Astrocyte (in vitro differentiated cells and primary cell): ENCODE measurements at regions not wholly inside any gene's neighbourhood (a gene's known extent, or its start where the extent isn't known, plus 50 kb on each side); places are given as distances from the start of the nearest gene placed in this dataset.
A peak's percentile ranks its signal among the peaks of the same experiment; 100 is the strongest.

Experiments
- DNase-seq: peaks from one replicate; pipeline ENCODE4 v3.0.0-alpha.2; 2010; ENCODE audit warnings: low read depth
- FAIRE-seq: peaks from 2 replicates; lab custom pipeline; 2011; peaks lifted over from hg19 to GRCh38; lab: Jason Lieb, UNC
- H2AFZ ChIP-seq: 2 replicates; pipeline ENCODE4 v1.6.0; 2012; ENCODE audit warnings: low read depth, low read length, inconsistent platforms
- H3K27ac ChIP-seq: 2 replicates; pipeline ENCODE4 v1.5.1; 2011; ENCODE audit warnings: low read depth, low read length, inconsistent platforms
- H3K27me3 ChIP-seq: 2 replicates; pipeline ENCODE4 v1.6.0; 2011; ENCODE audit warnings: low read length, inconsistent platforms; ENCODE audit not compliant: insufficient read depth
- H3K36me3 ChIP-seq: 2 replicates; pipeline ENCODE4 v1.5.1; 2011; ENCODE audit warnings: low read length, inconsistent platforms; ENCODE audit not compliant: insufficient read depth
- H3K4me1 ChIP-seq: 2 replicates; pipeline ENCODE4 v1.5.1; 2011; ENCODE audit warnings: low read length, inconsistent platforms; ENCODE audit not compliant: insufficient read depth
- H3K4me2 ChIP-seq: 2 replicates; pipeline ENCODE4 v1.6.0; 2012; ENCODE audit warnings: low read length, inconsistent platforms
- H3K4me3 ChIP-seq: 2 replicates; pipeline ENCODE4 v1.5.1; 2011; ENCODE audit warnings: low read depth, mild to moderate bottlenecking, low read length, inconsistent platforms; ENCODE audit not compliant: insufficient read depth
- H3K79me2 ChIP-seq: 2 replicates; pipeline ENCODE4 v1.6.0; 2012; ENCODE audit warnings: mild to moderate bottlenecking, low read length, inconsistent platforms; ENCODE audit not compliant: insufficient read depth
- H3K9ac ChIP-seq: 2 replicates; pipeline ENCODE4 v1.6.0; 2012; ENCODE audit warnings: mild to moderate bottlenecking, low read length, inconsistent platforms
- H3K9me3 ChIP-seq: 2 replicates; pipeline ENCODE4 v1.5.1; 2012; ENCODE audit warnings: low read depth, mild to moderate bottlenecking, low read length, inconsistent platforms; ENCODE audit not compliant: insufficient read depth
- H4K20me1 ChIP-seq: 2 replicates; pipeline ENCODE4 v1.6.0; 2012; ENCODE audit warnings: low read length, inconsistent platforms; ENCODE audit not compliant: insufficient read depth
- H3K27ac Mint-ChIP-seq: one replicate; pipeline ENCODE4 v1.8.0; 2021; ENCODE audit warnings: mild to moderate bottlenecking, mixed read lengths; ENCODE audit not compliant: unreplicated experiment
- H3K27me3 Mint-ChIP-seq: one replicate; pipeline ENCODE4 v1.8.0; 2021; ENCODE audit warnings: low read depth, mixed read lengths; ENCODE audit not compliant: unreplicated experiment
- H3K36me3 Mint-ChIP-seq: one replicate; pipeline ENCODE4 v1.8.0; 2021; ENCODE audit warnings: low read depth, mixed read lengths; ENCODE audit not compliant: unreplicated experiment
- H3K4me1 Mint-ChIP-seq: one replicate; pipeline ENCODE4 v1.8.0; 2021; ENCODE audit warnings: low read depth, mixed read lengths; ENCODE audit not compliant: unreplicated experiment
- H3K4me3 Mint-ChIP-seq: one replicate; pipeline ENCODE4 v1.8.0; 2021; ENCODE audit warnings: mild to moderate bottlenecking, moderate library complexity, mixed read lengths; ENCODE audit not compliant: unreplicated experiment
- H3K9me3 Mint-ChIP-seq: one replicate; pipeline ENCODE4 v1.8.0; 2021; ENCODE audit warnings: mild to moderate bottlenecking, mixed read lengths; ENCODE audit not compliant: unreplicated experiment
- EZH2 ChIP-seq: IDR thresholded peaks from 2 replicates; pipeline ENCODE4 v1.6.1; 2012; ENCODE audit warnings: mild to moderate bottlenecking, low read length, inconsistent platforms; ENCODE audit not compliant: insufficient read depth
- TF ChIP-seq, protein P1 (sequence below): IDR thresholded peaks from 2 replicates; pipeline ENCODE4 v1.5.1; 2011; ENCODE audit warnings: low read depth, mild to moderate bottlenecking, inconsistent platforms, low read length, moderate library complexity; ENCODE audit not compliant: insufficient read depth

DNA sequence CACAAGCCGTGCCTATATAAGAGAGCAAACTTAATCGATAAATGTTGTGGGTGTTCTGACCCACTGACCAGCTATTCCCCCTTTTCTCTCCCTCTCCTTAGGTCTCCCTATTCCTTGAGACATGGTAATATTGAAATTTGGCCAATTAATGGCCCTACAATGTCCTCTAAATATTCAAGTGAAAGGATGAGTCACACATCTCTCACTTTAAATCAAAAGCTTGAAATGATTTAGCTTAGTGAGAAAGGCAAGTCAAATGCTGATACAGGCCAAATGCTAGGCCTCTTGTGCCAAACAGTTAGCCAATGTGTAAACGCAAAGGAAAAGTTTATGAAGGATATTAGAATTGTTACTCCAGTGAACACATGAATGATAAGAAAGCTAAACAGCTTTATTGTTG is 102.2 kb upstream of the CPNE8 start:
- no peak for DNase-seq
- no peak for TF ChIP-seq EZH2
- no peaks in the 10 kb centered on the region for H3K27me3 ChIP-seq
- H2AFZ ChIP-seq: no peak overlapping the region
- H3K9ac ChIP-seq: no peak overlapping the region
- Mint-ChIP-seq H3K4me3 (no peak overlapping the region), H3K27ac (no peak overlapping the region), H3K27me3 (no peaks in the 10 kb centered on the region), H3K4me1 (peaks cover 2% of the 10 kb centered on the region), H3K9me3 (no peaks in the 10 kb centered on the region), H3K36me3 (no peaks in the 10 kb centered on the region)
- H3K27ac ChIP-seq: no peak overlapping the region
- H4K20me1 ChIP-seq: no peaks in the 10 kb centered on the region
- H3K4me1 ChIP-seq: no peaks in the 10 kb centered on the region
- FAIRE-seq: no peak
- no peak overlapping the region for H3K4me2 ChIP-seq
- H3K36me3 ChIP-seq: no peaks in the 10 kb centered on the region
- H3K79me2 ChIP-seq: no peaks in the 10 kb centered on the region
- H3K9me3 ChIP-seq: no peaks in the 10 kb centered on the region
- no peak overlapping the region for H3K4me3 ChIP-seq

DNA sequence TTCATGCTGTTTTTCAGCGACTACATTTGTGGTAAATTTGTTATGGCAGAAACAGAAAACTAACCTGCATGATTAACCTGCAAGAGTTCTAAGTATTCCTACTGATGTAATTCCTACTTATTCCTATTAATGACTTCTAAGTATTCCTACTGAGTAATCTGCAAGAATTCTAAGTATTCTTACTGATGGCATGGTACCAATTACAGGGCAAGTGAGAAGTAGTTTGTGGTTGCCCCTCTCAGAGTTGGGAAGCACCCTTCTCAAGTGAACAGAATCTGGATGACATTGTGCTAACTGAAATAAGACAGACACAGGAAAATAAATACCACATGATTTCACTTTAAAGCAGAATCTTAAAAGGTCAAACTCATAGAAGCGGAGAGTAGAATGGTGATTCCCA is 100.9 kb upstream of the CPNE8 start:
- Histone ChIP-seq H3K4me3 (no peak overlapping the region), H3K4me1 (no peaks in the 10 kb centered on the region), H3K9ac (no peak overlapping the region), H4K20me1 (no peaks in the 10 kb centered on the region), H3K4me2 (no peak overlapping the region), H3K9me3 (no peaks in the 10 kb centered on the region), H3K36me3 (no peaks in the 10 kb centered on the region), H3K79me2 (no peaks in the 10 kb centered on the region), H3K27me3 (no peaks in the 10 kb centered on the region), H2AFZ (no peak overlapping the region), H3K27ac (no peak overlapping the region)
- Mint-ChIP-seq H3K36me3 (no peaks in the 10 kb centered on the region), H3K9me3 (no peaks in the 10 kb centered on the region), H3K27ac (no peak overlapping the region), H3K27me3 (no peaks in the 10 kb centered on the region), H3K4me1 (no peaks in the 10 kb centered on the region), H3K4me3 (no peak overlapping the region)
- DNase-seq (peak; percentile 56), FAIRE-seq (no peak)
- TF ChIP-seq, protein P1, sequence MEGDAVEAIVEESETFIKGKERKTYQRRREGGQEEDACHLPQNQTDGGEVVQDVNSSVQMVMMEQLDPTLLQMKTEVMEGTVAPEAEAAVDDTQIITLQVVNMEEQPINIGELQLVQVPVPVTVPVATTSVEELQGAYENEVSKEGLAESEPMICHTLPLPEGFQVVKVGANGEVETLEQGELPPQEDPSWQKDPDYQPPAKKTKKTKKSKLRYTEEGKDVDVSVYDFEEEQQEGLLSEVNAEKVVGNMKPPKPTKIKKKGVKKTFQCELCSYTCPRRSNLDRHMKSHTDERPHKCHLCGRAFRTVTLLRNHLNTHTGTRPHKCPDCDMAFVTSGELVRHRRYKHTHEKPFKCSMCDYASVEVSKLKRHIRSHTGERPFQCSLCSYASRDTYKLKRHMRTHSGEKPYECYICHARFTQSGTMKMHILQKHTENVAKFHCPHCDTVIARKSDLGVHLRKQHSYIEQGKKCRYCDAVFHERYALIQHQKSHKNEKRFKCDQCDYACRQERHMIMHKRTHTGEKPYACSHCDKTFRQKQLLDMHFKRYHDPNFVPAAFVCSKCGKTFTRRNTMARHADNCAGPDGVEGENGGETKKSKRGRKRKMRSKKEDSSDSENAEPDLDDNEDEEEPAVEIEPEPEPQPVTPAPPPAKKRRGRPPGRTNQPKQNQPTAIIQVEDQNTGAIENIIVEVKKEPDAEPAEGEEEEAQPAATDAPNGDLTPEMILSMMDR: no peak
- no peak for TF ChIP-seq EZH2

DNA sequence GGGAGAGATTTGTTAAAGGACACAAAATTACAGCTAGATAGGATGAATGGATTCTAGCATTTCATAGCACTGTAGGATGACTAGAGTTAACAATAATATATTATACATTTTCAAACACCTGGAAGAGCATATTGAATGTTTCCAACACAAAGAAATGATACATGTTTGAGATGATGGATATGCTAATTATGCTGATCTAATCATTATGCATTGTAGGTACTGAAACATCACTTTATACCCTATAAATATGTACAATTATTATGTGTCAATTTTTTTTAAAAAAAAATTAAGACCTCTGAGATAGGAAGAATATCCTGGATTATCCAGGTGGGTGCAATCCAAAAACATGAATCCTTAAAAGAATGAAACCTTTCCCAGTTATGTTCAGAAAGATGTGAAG is 100.3 kb upstream of the CPNE8 start:
- Mint-ChIP-seq H3K9me3 (no peaks in the 10 kb centered on the region), H3K27ac (no peak overlapping the region), H3K36me3 (no peaks in the 10 kb centered on the region), H3K27me3 (no peaks in the 10 kb centered on the region), H3K4me3 (no peak overlapping the region), H3K4me1 (no peaks in the 10 kb centered on the region)
- Histone ChIP-seq H3K27me3 (no peaks in the 10 kb centered on the region), H3K4me3 (no peak overlapping the region), H3K9ac (no peak overlapping the region), H3K4me2 (no peak overlapping the region), H3K9me3 (no peaks in the 10 kb centered on the region), H4K20me1 (no peaks in the 10 kb centered on the region), H3K36me3 (no peaks in the 10 kb centered on the region), H2AFZ (no peak overlapping the region), H3K4me1 (no peaks in the 10 kb centered on the region), H3K27ac (no peak overlapping the region), H3K79me2 (no peaks in the 10 kb centered on the region)
- TF ChIP-seq EZH2: no peak
- TF ChIP-seq, protein P1: no peak
- FAIRE-seq: no peak
- no peak for DNase-seq
